ENCODE measurements at regions not wholly inside any gene's neighbourhood (a gene's known extent, or its start where the extent isn't known, plus 50 kb on each side); places are given as distances from the start of the nearest gene placed in this dataset.

- intact Hi-C loops (cut with micrococcal nuclease; ENCODE audit: unreplicated experiment) = no loop called here
- ATAC-seq (no peak), DNase-seq (ENCODE audit: low read depth, low spot score) (no peak), FAIRE-seq (no peak)
- in situ Hi-C loops (cut with MboI) = no loop called here
- Histone ChIP-seq H3K27ac (ENCODE audit: control insufficient read depth, insufficient read depth) (no peak overlapping the region), H2AFZ (ENCODE audit: control insufficient read depth, low read depth, low read length) (no peak overlapping the region), H3K79me2 (ENCODE audit: control insufficient read depth, insufficient read depth, low read length) (no peaks in the 10 kb centered on the region), H3K36me3 (ENCODE audit: control insufficient read depth in 2 of 2, insufficient read depth in 2 of 2, low read length in 1 of 2) (no peaks in the 10 kb centered on the region), H3K9ac (ENCODE audit: control insufficient read depth, insufficient read depth, low read length) (no peak overlapping the region), H3K27me3 (replicated peaks in 1 of 2; ENCODE audit: control insufficient read depth in 2 of 2, insufficient read depth in 2 of 2, low read length in 1 of 2) (no peaks in the 10 kb centered on the region; a peak in 3 of 4 replicates), H3K4me1 (ENCODE audit: control insufficient read depth, insufficient read depth, low read length) (no peaks in the 10 kb centered on the region), H3K4me3 (no peak overlapping the region), H3K4me2 (ENCODE audit: control insufficient read depth, insufficient read depth) (no peak overlapping the region), H4K20me1 (ENCODE audit: control insufficient read depth, insufficient read depth) (no peaks in the 10 kb centered on the region), H3K9me3 (replicated peaks; ENCODE audit: control insufficient read depth, insufficient read depth, low read length) (no peaks in the 10 kb centered on the region)
- no peak for TF ChIP-seq CHD4 (IDR thresholded peaks at IDR 0.05)
- no peak for TF ChIP-seq STAT1 (conservative IDR thresholded peaks at IDR 0.05)
- ChIA-PET CTCF (interaction anchor here (0.7 to 1.0 kb wide), 2 partner anchors 401 to 407 kb away, joined by 3 read pairs; partner anchors contain the start of gene EFNB1), RAD21 (ENCODE audit: unreplicated experiment) (no interaction called here), SMC1A (ENCODE audit: uncharacterized antibody, unreplicated experiment) (no interaction called here), POLR2A (no interaction called here)
- BruUV-seq (replicated peaks) = no TSS peak
These were observed 64.2 kb upstream of the PJA1 start for GRCh38 chrX:69229436-69229835.

GRCh38 chrX:69228732-69229131 lies 63.5 kb upstream of the PJA1 start:
- Histone ChIP-seq H3K4me3 (no peak overlapping the region), H3K9me3 (replicated peaks; ENCODE audit: control insufficient read depth, insufficient read depth, low read length) (no peaks in the 10 kb centered on the region), H4K20me1 (ENCODE audit: control insufficient read depth, insufficient read depth) (no peaks in the 10 kb centered on the region), H2AFZ (ENCODE audit: control insufficient read depth, low read depth, low read length) (no peak overlapping the region), H3K79me2 (ENCODE audit: control insufficient read depth, insufficient read depth, low read length) (no peaks in the 10 kb centered on the region), H3K9ac (ENCODE audit: control insufficient read depth, insufficient read depth, low read length) (no peak overlapping the region), H3K4me1 (ENCODE audit: control insufficient read depth, insufficient read depth, low read length) (no peaks in the 10 kb centered on the region), H3K4me2 (ENCODE audit: control insufficient read depth, insufficient read depth) (no peak overlapping the region), H3K27ac (ENCODE audit: control insufficient read depth, insufficient read depth) (no peak overlapping the region), H3K36me3 (ENCODE audit: control insufficient read depth in 2 of 2, insufficient read depth in 2 of 2, low read length in 1 of 2) (no peaks in the 10 kb centered on the region), H3K27me3 (replicated peaks in 1 of 2; ENCODE audit: control insufficient read depth in 2 of 2, insufficient read depth in 2 of 2, low read length in 1 of 2) (no peaks in the 10 kb centered on the region; a peak in 3 of 4 replicates)
- ChIA-PET POLR2A (no interaction called here), RAD21 (ENCODE audit: unreplicated experiment) (no interaction called here), SMC1A (ENCODE audit: uncharacterized antibody, unreplicated experiment) (no interaction called here), CTCF (no interaction called here)
- intact Hi-C loops (cut with micrococcal nuclease; ENCODE audit: unreplicated experiment) (no loop called here), in situ Hi-C loops (cut with MboI) (no loop called here)
- no peak for FAIRE-seq
- no TSS peak for BruUV-seq (replicated peaks)
- WGBS (ENCODE audit: insufficient coverage, insufficient replicate concordance, low lambda C conversion rate, missing lambda C conversion rate) = 28% methylated on average over 4 of the region's 4 CpGs
- no peak for DNase-seq (ENCODE audit: low read depth, low spot score)
- ATAC-seq = no peak
- TF ChIP-seq RBBP5 (conservative IDR thresholded peaks at IDR 0.05) (no peak), SREBF1 (IDR thresholded peaks at IDR 0.05; ENCODE audit: low read length) (no peak), HSF1 (IDR thresholded peaks at IDR 0.05; ENCODE audit: low read depth, low read length) (no peak), ZSCAN29 (IDR thresholded peaks at IDR 0.05) (no peak), ELK1 (IDR thresholded peaks at IDR 0.05; ENCODE audit: low read depth, low read length) (no peak), ZBTB11 (CRISPR knock-in tag; IDR thresholded peaks at IDR 0.05) (no peak), RAD21 (IDR thresholded peaks at IDR 0.05; ENCODE audit: insufficient read depth, low read depth, low read length) (no peak), CBFB (IDR thresholded peaks at IDR 0.05; ENCODE audit: low read depth) (no peak), PAX8 (IDR thresholded peaks at IDR 0.05) (no peak), SPI1 (IDR thresholded peaks at IDR 0.05; ENCODE audit: borderline replicate concordance, insufficient read depth, low read depth, low read length) (no peak), KLF5 (IDR thresholded peaks at IDR 0.05; ENCODE audit: partially characterized antibody) (no peak), TARDBP (IDR thresholded peaks at IDR 0.05; ENCODE audit: borderline replicate concordance) (no peak), CHD1 (IDR thresholded peaks at IDR 0.05; ENCODE audit: low read depth, low read length) (no peak)
